Mesendoderm (in vitro differentiated cells): ENCODE measurements at regions not wholly inside any gene's neighbourhood (a gene's known extent, or its start where the extent isn't known, plus 50 kb on each side); places are given as distances from the start of the nearest gene placed in this dataset.

Experiments
- DNase-seq: peaks from one replicate; pipeline ENCODE4 v3.0.0; 2013
- H2AK5ac ChIP-seq: 2 replicates; pipeline ENCODE4 v1.6.1; 2013; ENCODE audit warnings: low read length, inconsistent platforms
- H2BK120ac ChIP-seq: 2 replicates; pipeline ENCODE4 v1.6.1; 2013; ENCODE audit warnings: low read depth, mild to moderate bottlenecking, low read length, moderate library complexity, mixed read lengths
- H2BK15ac ChIP-seq: replicated peaks from 2 replicates; pipeline ENCODE4 v1.6.1; 2013; ENCODE audit warnings: low read depth, mild to moderate bottlenecking, moderate library complexity
- H2BK5ac ChIP-seq: 2 replicates; pipeline ENCODE4 v1.6.1; 2013; ENCODE audit warnings: low read length, inconsistent platforms
- H3K18ac ChIP-seq: 2 replicates; pipeline ENCODE4 v1.6.1; 2013; ENCODE audit warnings: mild to moderate bottlenecking, low read length, mixed read lengths
- H3K23ac ChIP-seq: one replicate; pipeline ENCODE4 v1.6.1; 2013; ENCODE audit warnings: low read length
- H3K27ac ChIP-seq: 2 replicates; pipeline ENCODE4 v1.5.1; 2013; ENCODE audit warnings: low read depth, mild to moderate bottlenecking, inconsistent platforms, low read length, moderate library complexity
- H3K27me3 ChIP-seq: 2 replicates; pipeline ENCODE4 v1.6.1; 2013; ENCODE audit warnings: low read length, control low read depth, mild to moderate bottlenecking, inconsistent platforms; ENCODE audit not compliant: insufficient read depth, poor library complexity
- H3K36me3 ChIP-seq: 2 replicates; pipeline ENCODE4 v1.6.1; 2013; ENCODE audit warnings: low read length, inconsistent platforms; ENCODE audit not compliant: control insufficient read depth, insufficient read depth
- H3K4ac ChIP-seq: one replicate; pipeline ENCODE4 v1.6.1; 2013; ENCODE audit warnings: low read depth, mild to moderate bottlenecking, low read length, moderate library complexity
- H3K4me1 ChIP-seq: 2 replicates; pipeline ENCODE4 v1.6.1; 2013; ENCODE audit warnings: low read depth, low read length, inconsistent platforms; ENCODE audit not compliant: control insufficient read depth
- H3K4me2 ChIP-seq: 2 replicates; pipeline ENCODE4 v1.6.1; 2013; ENCODE audit warnings: low read length
- H3K4me3 ChIP-seq: 2 replicates; pipeline ENCODE4 v1.5.1; 2013; ENCODE audit warnings: mild to moderate bottlenecking, low read length
- H3K56ac ChIP-seq: one replicate; pipeline ENCODE4 v1.6.1; 2013; ENCODE audit warnings: low read length
- H3K79me1 ChIP-seq: 2 replicates; pipeline ENCODE4 v1.6.1; 2013; ENCODE audit warnings: low read length, inconsistent platforms
- H3K79me2 ChIP-seq: 2 replicates; pipeline ENCODE4 v1.6.1; 2013; ENCODE audit warnings: mild to moderate bottlenecking, low read length; ENCODE audit not compliant: control insufficient read depth, insufficient read depth
- H3K9ac ChIP-seq: 2 replicates; pipeline ENCODE4 v1.6.1; 2013; ENCODE audit warnings: low read length, inconsistent platforms
- H4K5ac ChIP-seq: one replicate; pipeline ENCODE4 v1.6.1; 2013; ENCODE audit warnings: low read length
- H4K8ac ChIP-seq: one replicate; pipeline ENCODE4 v1.6.1; 2013; ENCODE audit warnings: low read depth, mild to moderate bottlenecking, control low read depth, low read length, moderate library complexity
- WGBS: extraction: QIAGEN DNeasy Blood & Tissue Kit; methylation state at CpG from one replicate; pipeline ENCODE4 v1.1.7; 2013; ENCODE audit warnings: low lambda C conversion rate, missing lambda C conversion rate; ENCODE audit not compliant: insufficient coverage; ENCODE audit errors: extremely low coverage; 5-methylcytosine and 5-hydroxymethylcytosine counted together

DNA sequence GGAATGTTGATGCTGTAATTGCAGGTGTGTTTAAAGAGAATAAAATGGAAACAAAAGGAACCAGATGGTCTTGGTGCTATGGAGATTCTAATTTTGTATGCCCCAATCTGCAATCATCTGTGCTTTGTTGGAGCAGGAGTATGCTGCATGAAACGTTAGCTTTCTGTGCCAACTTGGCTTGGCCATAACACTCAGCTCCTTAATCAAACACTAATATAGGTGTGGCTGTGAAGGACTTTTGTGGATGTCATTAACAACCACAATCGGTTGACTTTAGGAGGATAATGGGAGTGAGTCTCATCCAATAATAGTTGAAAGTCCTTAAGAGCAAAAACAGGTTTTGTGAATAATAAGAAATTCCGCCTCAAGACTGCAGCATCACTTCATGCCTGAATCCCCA, 399.2 kb downstream of the NLGN4X start:
- Histone ChIP-seq H3K79me2 (no peaks in the 10 kb centered on the region), H3K4ac (no peak overlapping the region), H3K27me3 (no peaks in the 10 kb centered on the region), H3K79me1 (no peaks in the 10 kb centered on the region), H3K4me3 (no peak overlapping the region), H4K8ac (no peak overlapping the region), H3K18ac (no peak overlapping the region), H2AK5ac (no peak overlapping the region), H3K4me2 (no peak overlapping the region), H3K27ac (no peak overlapping the region), H2BK120ac (no peak overlapping the region), H3K9ac (no peak overlapping the region), H3K4me1 (no peaks in the 10 kb centered on the region), H4K5ac (no peak overlapping the region), H2BK15ac (no peak overlapping the region), H2BK5ac (no peak overlapping the region), H3K56ac (no peak overlapping the region), H3K36me3 (no peaks in the 10 kb centered on the region), H3K23ac (no peak overlapping the region)
- DNase-seq: no peak
- WGBS: no CpG with 5 or more reads among the region's 3 CpGs

DNA sequence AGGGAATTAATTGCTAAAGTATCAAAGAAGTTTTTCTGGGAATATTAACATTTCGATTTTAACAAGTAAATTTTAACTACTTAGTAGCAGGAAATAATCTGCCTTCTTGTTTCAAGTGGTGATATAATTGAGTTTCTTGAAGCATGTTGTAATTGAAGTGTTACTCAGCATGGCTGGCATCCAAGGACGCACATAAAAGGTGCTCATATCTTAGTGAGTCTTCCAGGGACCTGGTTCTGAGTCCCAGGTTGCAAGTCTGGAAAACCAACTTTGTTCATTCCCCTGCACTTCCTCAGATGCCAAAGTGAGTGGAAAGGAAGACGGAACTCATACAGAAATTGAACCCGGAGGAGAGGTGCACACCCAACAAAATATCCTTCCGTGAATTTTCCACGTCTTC, 399.6 kb downstream of the NLGN4X start:
- WGBS: no CpG with 5 or more reads among the region's 6 CpGs
- no peak overlapping the region for H3K4me2 ChIP-seq
- no peak overlapping the region for H3K4ac ChIP-seq
- no peaks in the 10 kb centered on the region for H3K27me3 ChIP-seq
- H3K79me2 ChIP-seq: no peaks in the 10 kb centered on the region
- no peak overlapping the region for H3K56ac ChIP-seq
- H2BK5ac ChIP-seq: no peak overlapping the region
- no peak overlapping the region for H2BK120ac ChIP-seq
- no peak overlapping the region for H3K9ac ChIP-seq
- no peak for DNase-seq
- no peaks in the 10 kb centered on the region for H3K4me1 ChIP-seq
- H2BK15ac ChIP-seq: no peak overlapping the region
- H3K79me1 ChIP-seq: no peaks in the 10 kb centered on the region
- H3K27ac ChIP-seq: no peak overlapping the region
- no peak overlapping the region for H2AK5ac ChIP-seq
- H4K8ac ChIP-seq: no peak overlapping the region
- no peak overlapping the region for H4K5ac ChIP-seq
- no peak overlapping the region for H3K4me3 ChIP-seq
- H3K18ac ChIP-seq: no peak overlapping the region
- H3K23ac ChIP-seq: no peak overlapping the region
- H3K36me3 ChIP-seq: no peaks in the 10 kb centered on the region

DNA sequence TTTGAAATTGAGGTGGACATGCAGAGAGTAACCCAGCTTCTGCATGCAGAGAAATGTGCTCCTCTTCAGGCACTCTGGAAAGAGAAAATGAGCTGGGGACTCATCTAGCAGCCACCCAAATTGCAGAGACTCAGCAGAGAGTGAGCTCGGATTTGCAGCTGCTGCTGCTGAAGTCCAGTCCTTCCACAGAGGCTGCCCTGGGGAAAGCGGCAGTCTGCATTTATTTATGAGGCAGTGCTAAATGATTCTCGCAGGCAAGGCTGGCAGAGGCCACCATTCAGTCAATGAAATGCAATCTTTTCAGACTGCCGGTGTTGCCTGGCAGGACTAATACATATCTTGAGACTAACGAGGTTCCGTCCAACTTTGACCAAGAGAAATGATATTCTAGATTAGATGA, 404.8 kb downstream of the NLGN4X start:
- WGBS: no CpG with 5 or more reads among the region's 6 CpGs
- H4K5ac ChIP-seq: no peak overlapping the region
- H3K79me1 ChIP-seq: no peaks in the 10 kb centered on the region
- H4K8ac ChIP-seq: no peak overlapping the region
- no peak overlapping the region for H2BK5ac ChIP-seq
- no peak overlapping the region for H3K4ac ChIP-seq
- H3K36me3 ChIP-seq: no peaks in the 10 kb centered on the region
- no peaks in the 10 kb centered on the region for H3K79me2 ChIP-seq
- H3K4me1 ChIP-seq: no peaks in the 10 kb centered on the region
- H3K4me2 ChIP-seq: no peak overlapping the region
- no peak overlapping the region for H3K4me3 ChIP-seq
- no peak overlapping the region for H3K27ac ChIP-seq
- no peak overlapping the region for H2BK15ac ChIP-seq
- no peak overlapping the region for H3K18ac ChIP-seq
- H2BK120ac ChIP-seq: no peak overlapping the region
- DNase-seq: peak; percentile 0
- H3K56ac ChIP-seq: no peak overlapping the region
- no peaks in the 10 kb centered on the region for H3K27me3 ChIP-seq
- H3K23ac ChIP-seq: no peak overlapping the region
- no peak overlapping the region for H2AK5ac ChIP-seq
- H3K9ac ChIP-seq: no peak overlapping the region

DNA sequence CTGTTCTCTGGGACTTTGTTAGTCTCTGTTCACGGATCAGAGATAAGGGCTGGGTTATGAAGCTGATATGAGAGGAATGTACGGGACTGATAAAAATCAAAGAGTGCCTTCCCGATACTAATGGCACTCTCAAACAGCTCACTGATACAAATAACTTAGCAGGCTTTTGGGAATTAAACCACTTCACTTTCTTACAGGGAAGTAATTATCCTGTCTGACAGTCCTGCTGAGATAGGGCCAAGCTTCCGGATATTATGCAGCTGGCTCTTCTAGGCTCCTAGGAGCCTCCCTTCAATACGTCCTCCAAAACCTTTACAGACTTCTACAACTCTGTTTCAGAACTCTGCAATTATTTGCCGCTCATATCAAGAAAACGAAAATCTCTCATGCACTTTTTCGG, 418.0 kb downstream of the NLGN4X start:
- Histone ChIP-seq H3K23ac (no peak overlapping the region), H3K4me1 (no peaks in the 10 kb centered on the region), H3K4me2 (no peak overlapping the region), H2BK120ac (no peak overlapping the region), H3K36me3 (no peaks in the 10 kb centered on the region), H3K27ac (peak overlapping the region; percentile 66), H3K9ac (no peak overlapping the region), H4K8ac (no peak overlapping the region), H3K4ac (no peak overlapping the region), H3K4me3 (no peak overlapping the region), H4K5ac (no peak overlapping the region), H3K79me1 (no peaks in the 10 kb centered on the region), H3K18ac (no peak overlapping the region), H2BK15ac (no peak overlapping the region), H3K56ac (peak overlapping the region; percentile 56), H3K27me3 (no peaks in the 10 kb centered on the region), H2AK5ac (no peak overlapping the region), H2BK5ac (no peak overlapping the region), H3K79me2 (no peaks in the 10 kb centered on the region)
- no CpG with 5 or more reads among the region's 8 CpGs for WGBS
- DNase-seq: peak; percentile 85

DNA sequence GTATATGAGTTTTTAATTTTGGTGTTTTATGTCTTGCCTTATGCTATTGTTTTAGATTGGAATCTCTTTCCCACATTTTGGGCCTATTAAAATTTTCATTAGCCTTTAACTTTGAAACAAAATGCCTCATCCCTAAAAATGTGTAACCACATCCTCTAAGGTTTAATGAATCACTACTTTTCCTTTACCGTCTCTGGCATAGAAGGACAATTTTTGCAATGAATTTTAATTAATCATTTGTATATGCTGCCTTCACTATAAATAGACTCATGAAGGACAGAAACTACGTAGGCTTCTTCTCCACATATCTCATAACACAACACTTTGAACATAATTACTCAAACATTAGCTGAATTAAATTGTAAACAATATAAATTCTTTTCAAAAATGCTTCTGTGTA, 421.5 kb downstream of the NLGN4X start:
- Histone ChIP-seq H3K18ac (no peak overlapping the region), H3K79me2 (no peaks in the 10 kb centered on the region), H4K8ac (no peak overlapping the region), H3K27me3 (no peaks in the 10 kb centered on the region), H2BK15ac (no peak overlapping the region), H4K5ac (no peak overlapping the region), H2BK5ac (no peak overlapping the region), H3K36me3 (no peaks in the 10 kb centered on the region), H3K23ac (no peak overlapping the region), H3K79me1 (no peaks in the 10 kb centered on the region), H3K27ac (no peak overlapping the region), H3K56ac (no peak overlapping the region), H2AK5ac (no peak overlapping the region), H3K4ac (no peak overlapping the region), H3K4me3 (no peak overlapping the region), H2BK120ac (no peak overlapping the region), H3K9ac (no peak overlapping the region), H3K4me2 (no peak overlapping the region), H3K4me1 (no peaks in the 10 kb centered on the region)
- DNase-seq: no peak
- no CpG with 5 or more reads among the region's 2 CpGs for WGBS

DNA sequence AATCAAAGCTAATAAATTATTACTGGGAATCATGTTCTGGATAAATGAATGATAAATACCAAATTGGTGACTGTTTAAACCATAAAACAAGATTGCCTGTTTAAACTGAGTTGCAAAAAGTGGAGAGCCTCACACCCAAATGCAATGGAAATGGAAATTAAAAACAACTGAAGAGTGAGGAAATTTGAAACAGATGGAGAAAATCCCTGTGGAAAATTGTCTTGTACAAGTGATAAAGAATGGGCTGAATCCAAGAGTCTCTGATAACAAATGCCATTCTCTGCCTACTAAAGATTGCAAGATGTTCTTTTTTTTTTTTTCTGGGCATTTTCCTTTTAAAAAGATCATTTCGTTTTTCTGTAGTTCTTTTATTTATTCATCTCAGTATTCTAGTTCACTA, 426.3 kb downstream of the NLGN4X start:
- Histone ChIP-seq H4K8ac (no peak overlapping the region), H3K9ac (no peak overlapping the region), H3K23ac (no peak overlapping the region), H2AK5ac (no peak overlapping the region), H3K79me2 (no peaks in the 10 kb centered on the region), H2BK5ac (no peak overlapping the region), H3K4ac (no peak overlapping the region), H2BK120ac (no peak overlapping the region), H3K36me3 (no peaks in the 10 kb centered on the region), H3K79me1 (no peaks in the 10 kb centered on the region), H3K56ac (no peak overlapping the region), H3K27ac (no peak overlapping the region), H2BK15ac (no peak overlapping the region), H3K18ac (no peak overlapping the region), H3K4me1 (no peaks in the 10 kb centered on the region), H3K4me2 (no peak overlapping the region), H3K4me3 (no peak overlapping the region), H4K5ac (no peak overlapping the region), H3K27me3 (no peaks in the 10 kb centered on the region)
- DNase-seq: no peak
- WGBS: no CpG with 5 or more reads among the region's 1 CpG
